Peyer's patch (tissue), 4 donors: ENCODE measurements at regions not wholly inside any gene's neighbourhood (a gene's known extent, or its start where the extent isn't known, plus 50 kb on each side); places are given as distances from the start of the nearest gene placed in this dataset.
"Not testable (repeated sequence)": the region's sequence is repeated elsewhere in the genome, so short reads cannot be mapped to it uniquely, and the experiment has no call there.

Experiments used
- DNase-seq, 3 donors: peaks; one replicate each; pipeline ENCODE4 v3.0.0-alpha.2; 2017 to 2019
- H3K27ac ChIP-seq, 4 donors: fragments of 200-600 bp; sonication (generic); one replicate each; pipeline ENCODE4 v1.5.1; 2016 to 2019
- H3K27me3 ChIP-seq, 2 donors: fragments of 200-600 bp; sonication (generic); one replicate each; pipeline ENCODE4 v1.5.1; 2019
- H3K36me3 ChIP-seq, 3 donors: fragments of 200-600 bp; sonication (generic); one replicate each; pipeline ENCODE4 v1.5.1; 2016 to 2019
- H3K4me1 ChIP-seq, 4 donors: fragments of 200-600 bp; sonication (generic); one replicate each; pipeline ENCODE4 v1.5.1; 2016 to 2019
- H3K4me3 ChIP-seq, 4 donors: fragments of 200-600 bp; sonication (generic); 1 replicate in 3 of 4; 2 replicates in 1 of 4; pipeline ENCODE4 v1.5.1; 2016 to 2019; ENCODE audit warnings: mild to moderate bottlenecking in 1 of 4
- H3K9me3 ChIP-seq, 4 donors: fragments of 200-600 bp; sonication (generic); one replicate each; pipeline ENCODE4 v1.5.1; 2016 to 2019; ENCODE audit warnings: mild to moderate bottlenecking in 1 of 4
- POLR2A ChIP-seq, 2 donors: fragments of 450-650 bp; IDR thresholded peaks; one replicate each; pipeline ENCODE4 v1.5.1; 2017; ENCODE audit warnings: antibody characterized with exemption in 2 of 2, mild to moderate bottlenecking in 2 of 2, moderate library complexity in 2 of 2
- TF ChIP-seq, protein P1 (sequence below), 6 experiments: fragments of 450-650 bp in 4 of 6; fragments of 200-600 bp in 2 of 6; sonication (generic) in 1 of 6; IDR thresholded peaks; one replicate each; pipeline ENCODE4 v1.5.1; 2017 to 2019; ENCODE audit warnings: antibody characterized with exemption in 6 of 6, mild to moderate bottlenecking in 3 of 6, moderate library complexity in 1 of 6

DNA sequence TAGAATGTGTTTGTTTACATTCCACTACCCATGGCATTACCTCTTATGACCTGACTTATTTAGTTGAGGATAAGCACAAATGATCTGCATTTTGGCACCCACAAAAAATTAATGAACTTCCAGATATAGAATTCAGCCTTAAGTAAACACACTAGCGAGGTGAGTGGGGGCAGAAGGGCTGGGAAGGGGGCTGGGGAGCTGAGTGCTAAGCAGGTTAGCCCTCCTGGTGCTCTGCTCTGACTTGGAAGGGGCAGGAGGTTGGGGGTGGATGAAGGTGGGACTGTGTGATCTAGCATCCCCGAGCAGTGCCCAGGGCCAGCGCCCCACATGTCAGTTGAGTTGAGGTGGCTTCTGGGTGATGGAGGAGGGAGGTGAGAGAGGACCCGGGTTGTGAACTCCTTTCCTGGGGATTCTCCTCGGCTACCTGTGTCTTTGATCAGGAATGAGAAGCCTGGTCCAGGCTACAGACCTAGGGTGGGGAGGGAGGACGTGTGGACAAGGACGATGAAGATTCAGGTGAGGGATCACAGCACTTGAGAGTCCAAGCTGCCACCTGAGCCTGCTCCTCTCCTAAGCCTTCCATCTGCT is 178.6 kb upstream of the SMAD3 start:
- no peak overlapping the region for H3K4me3 ChIP-seq
- peak in 1 of 3 donors; percentile 19 for DNase-seq
- no peak for TF ChIP-seq POLR2A (IDR thresholded peaks at IDR 0.05)
- TF ChIP-seq, protein P1, sequence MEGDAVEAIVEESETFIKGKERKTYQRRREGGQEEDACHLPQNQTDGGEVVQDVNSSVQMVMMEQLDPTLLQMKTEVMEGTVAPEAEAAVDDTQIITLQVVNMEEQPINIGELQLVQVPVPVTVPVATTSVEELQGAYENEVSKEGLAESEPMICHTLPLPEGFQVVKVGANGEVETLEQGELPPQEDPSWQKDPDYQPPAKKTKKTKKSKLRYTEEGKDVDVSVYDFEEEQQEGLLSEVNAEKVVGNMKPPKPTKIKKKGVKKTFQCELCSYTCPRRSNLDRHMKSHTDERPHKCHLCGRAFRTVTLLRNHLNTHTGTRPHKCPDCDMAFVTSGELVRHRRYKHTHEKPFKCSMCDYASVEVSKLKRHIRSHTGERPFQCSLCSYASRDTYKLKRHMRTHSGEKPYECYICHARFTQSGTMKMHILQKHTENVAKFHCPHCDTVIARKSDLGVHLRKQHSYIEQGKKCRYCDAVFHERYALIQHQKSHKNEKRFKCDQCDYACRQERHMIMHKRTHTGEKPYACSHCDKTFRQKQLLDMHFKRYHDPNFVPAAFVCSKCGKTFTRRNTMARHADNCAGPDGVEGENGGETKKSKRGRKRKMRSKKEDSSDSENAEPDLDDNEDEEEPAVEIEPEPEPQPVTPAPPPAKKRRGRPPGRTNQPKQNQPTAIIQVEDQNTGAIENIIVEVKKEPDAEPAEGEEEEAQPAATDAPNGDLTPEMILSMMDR (IDR thresholded peaks at IDR 0.05): no peak
- no peaks in the 10 kb centered on the region for H3K27me3 ChIP-seq
- peaks cover 0 to 8% (median 0%) of the 10 kb centered on the region in 4 donors for H3K4me1 ChIP-seq
- no peaks in the 10 kb centered on the region for H3K9me3 ChIP-seq
- H3K36me3 ChIP-seq: no peaks in the 10 kb centered on the region
- no peak overlapping the region for H3K27ac ChIP-seq

DNA sequence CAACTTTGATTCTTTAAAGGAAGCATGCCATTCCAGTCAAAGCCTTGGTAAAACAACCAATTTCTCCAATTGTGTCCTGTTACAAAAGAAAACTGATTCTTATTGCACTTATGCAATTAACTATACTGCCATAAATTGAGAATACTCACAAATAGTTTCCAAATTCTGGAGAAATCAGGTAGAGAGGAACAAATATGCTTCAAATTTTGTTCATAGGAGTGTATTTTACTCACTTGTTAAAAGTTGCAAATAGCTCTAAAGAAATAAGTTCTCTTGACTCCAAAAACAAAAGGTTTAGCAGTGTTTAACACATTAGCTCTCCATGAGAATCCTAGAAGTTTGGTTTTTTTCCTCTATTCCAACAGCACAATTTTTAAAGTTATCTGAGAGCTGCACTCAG is 176.1 kb upstream of the SMAD3 start:
- not testable (repeated sequence) for H3K27me3 ChIP-seq, DNase-seq, H3K36me3 ChIP-seq, H3K9me3 ChIP-seq, H3K27ac ChIP-seq, H3K4me1 ChIP-seq, H3K4me3 ChIP-seq

DNA sequence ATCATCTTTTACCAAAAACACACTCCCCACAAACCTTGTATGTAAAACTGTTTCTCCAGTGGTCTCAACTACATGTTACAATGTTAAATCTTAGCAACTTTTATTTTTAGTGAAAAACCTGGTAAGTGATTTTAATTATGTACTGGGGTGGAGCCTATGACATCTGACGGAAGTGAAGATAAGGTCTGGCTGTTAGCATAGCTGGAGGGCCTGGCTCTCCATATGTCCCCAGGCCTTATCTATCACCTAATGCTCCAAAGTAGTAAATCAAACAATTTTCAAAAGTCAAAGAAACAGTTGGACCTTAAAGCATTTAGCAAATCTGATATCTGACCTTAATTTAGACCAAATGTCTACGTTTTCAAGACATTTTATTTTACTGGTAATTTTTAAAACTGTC is 173.6 kb upstream of the SMAD3 start:
- DNase-seq: no peak
- Histone ChIP-seq H3K4me3 (no peak overlapping the region), H3K27me3 (no peaks in the 10 kb centered on the region), H3K27ac (no peak overlapping the region), H3K36me3 (no peaks in the 10 kb centered on the region), H3K4me1 (no peaks in the 10 kb centered on the region), H3K9me3 (no peaks in the 10 kb centered on the region)
- TF ChIP-seq POLR2A (IDR thresholded peaks at IDR 0.05): no peak
- TF ChIP-seq, protein P1 (IDR thresholded peaks at IDR 0.05): no peak

DNA sequence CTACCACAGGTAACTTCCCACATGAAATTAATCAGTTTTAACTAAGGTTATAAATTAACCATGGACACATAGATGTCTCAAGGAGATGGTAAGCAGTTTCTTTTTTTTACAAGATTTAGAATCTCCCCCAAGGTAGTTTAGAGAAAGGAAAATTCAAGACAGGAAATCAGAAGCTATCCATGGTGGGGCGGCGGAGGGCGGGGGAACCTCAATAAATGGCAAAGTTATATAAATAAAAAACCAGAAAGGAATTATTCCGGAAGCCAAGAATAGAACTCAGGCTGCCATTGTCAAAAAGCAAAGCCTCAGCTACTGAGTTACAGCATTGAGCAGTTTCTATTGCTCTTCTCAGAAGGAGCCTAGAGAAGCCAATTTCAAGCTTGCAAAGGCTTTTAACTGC is 172.1 kb upstream of the SMAD3 start:
- H3K36me3 ChIP-seq: no peaks in the 10 kb centered on the region
- H3K4me1 ChIP-seq: no peaks in the 10 kb centered on the region
- H3K27me3 ChIP-seq: no peaks in the 10 kb centered on the region
- DNase-seq: peak in 1 of 3 donors; percentile 7
- TF ChIP-seq, protein P1 (IDR thresholded peaks at IDR 0.05): no peak
- TF ChIP-seq POLR2A (IDR thresholded peaks at IDR 0.05): no peak
- H3K27ac ChIP-seq: no peak overlapping the region
- H3K4me3 ChIP-seq: no peak overlapping the region
- H3K9me3 ChIP-seq: no peaks in the 10 kb centered on the region

DNA sequence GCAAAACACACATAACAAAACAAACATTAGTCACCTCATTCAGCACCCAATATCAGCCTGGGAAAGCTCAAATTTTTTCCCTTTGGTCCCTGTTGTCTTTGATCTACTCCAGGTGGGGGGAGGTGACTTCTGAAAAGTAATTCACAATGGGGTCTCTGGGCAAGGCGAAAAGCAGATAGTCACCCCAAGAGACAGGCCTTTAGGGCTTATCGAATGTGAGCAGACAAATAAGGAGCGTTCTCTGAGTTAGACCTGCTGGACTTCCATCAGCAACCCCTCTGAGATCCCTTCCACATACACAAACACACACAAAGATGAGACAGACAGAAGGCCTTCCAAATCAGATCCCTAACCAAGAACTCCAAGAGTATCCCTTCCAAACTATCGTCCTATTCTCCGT is 171.0 kb upstream of the SMAD3 start:
- DNase-seq: no peak
- Histone ChIP-seq H3K9me3 (no peaks in the 10 kb centered on the region), H3K4me3 (no peak overlapping the region), H3K27me3 (no peaks in the 10 kb centered on the region), H3K36me3 (no peaks in the 10 kb centered on the region), H3K4me1 (no peaks in the 10 kb centered on the region), H3K27ac (no peak overlapping the region)
- TF ChIP-seq, protein P1 (IDR thresholded peaks at IDR 0.05): no peak
- TF ChIP-seq POLR2A (IDR thresholded peaks at IDR 0.05): no peak

DNA sequence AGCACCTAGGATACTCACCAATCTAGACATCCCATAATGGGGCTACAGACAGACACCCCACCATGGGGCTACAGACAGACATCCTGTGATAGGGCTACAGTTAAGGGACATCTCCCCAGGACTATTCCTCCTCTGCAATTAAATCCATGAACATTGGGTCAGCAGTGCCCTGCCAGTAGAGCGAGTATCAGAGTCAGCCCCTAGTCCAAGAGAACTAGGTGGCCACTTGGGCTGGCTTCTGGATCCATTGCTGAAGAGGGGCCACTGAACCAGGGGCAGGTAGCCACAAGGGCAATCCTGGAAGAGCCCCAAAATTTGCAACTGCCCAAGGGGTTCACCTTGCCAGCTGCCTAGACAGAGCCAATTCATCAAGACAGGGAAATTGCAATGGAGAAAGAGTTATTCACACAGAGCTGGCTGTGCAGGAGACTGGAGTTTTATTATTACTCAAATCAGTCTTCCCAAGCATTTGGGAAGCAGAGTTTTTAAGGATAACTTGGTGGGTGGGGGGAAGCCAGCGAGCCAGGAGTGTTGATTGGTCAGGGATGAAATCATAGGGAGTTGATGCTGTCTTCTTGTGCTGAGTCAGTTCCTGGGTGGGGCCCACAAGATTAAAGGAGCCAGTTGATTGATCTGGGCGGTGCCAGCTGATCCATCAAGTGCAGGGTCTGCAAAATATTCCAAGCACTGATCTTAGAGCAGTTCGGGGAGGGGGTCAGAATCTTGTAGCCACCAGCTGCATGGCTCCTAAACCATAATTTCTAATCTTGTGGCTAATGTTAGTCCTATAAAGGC is 170.2 kb upstream of the SMAD3 start:
- TF ChIP-seq, protein P1 (IDR thresholded peaks at IDR 0.05): no peak
- TF ChIP-seq POLR2A (IDR thresholded peaks at IDR 0.05): no peak
- Histone ChIP-seq H3K4me3 (no peak overlapping the region), H3K9me3 (no peaks in the 10 kb centered on the region), H3K27ac (no peak overlapping the region), H3K27me3 (no peaks in the 10 kb centered on the region), H3K36me3 (no peaks in the 10 kb centered on the region), H3K4me1 (no peaks in the 10 kb centered on the region)
- peak in 1 of 3 donors; percentile 34 for DNase-seq
